Peyer's patch (tissue), 4 donors: ENCODE measurements at regions not wholly inside any gene's neighbourhood (a gene's known extent, or its start where the extent isn't known, plus 50 kb on each side); places are given as distances from the start of the nearest gene placed in this dataset.

Experiments
- DNase-seq, 3 donors: peaks; one replicate each; pipeline ENCODE4 v3.0.0-alpha.2; 2017 to 2019
- H3K27ac ChIP-seq, 4 donors: fragments of 200-600 bp; sonication (generic); one replicate each; pipeline ENCODE4 v1.5.1; 2016 to 2019
- H3K27me3 ChIP-seq, 2 donors: fragments of 200-600 bp; sonication (generic); one replicate each; pipeline ENCODE4 v1.5.1; 2019
- H3K36me3 ChIP-seq, 3 donors: fragments of 200-600 bp; sonication (generic); one replicate each; pipeline ENCODE4 v1.5.1; 2016 to 2019
- H3K4me1 ChIP-seq, 4 donors: fragments of 200-600 bp; sonication (generic); one replicate each; pipeline ENCODE4 v1.5.1; 2016 to 2019
- H3K4me3 ChIP-seq, 4 donors: fragments of 200-600 bp; sonication (generic); 1 replicate in 3 of 4; 2 replicates in 1 of 4; pipeline ENCODE4 v1.5.1; 2016 to 2019; ENCODE audit warnings: mild to moderate bottlenecking in 1 of 4
- H3K9me3 ChIP-seq, 4 donors: fragments of 200-600 bp; sonication (generic); one replicate each; pipeline ENCODE4 v1.5.1; 2016 to 2019; ENCODE audit warnings: mild to moderate bottlenecking in 1 of 4
- POLR2A ChIP-seq, 2 donors: fragments of 450-650 bp; IDR thresholded peaks; one replicate each; pipeline ENCODE4 v1.5.1; 2017; ENCODE audit warnings: antibody characterized with exemption in 2 of 2, mild to moderate bottlenecking in 2 of 2, moderate library complexity in 2 of 2
- TF ChIP-seq, protein P1 (sequence below), 6 experiments: fragments of 450-650 bp in 4 of 6; fragments of 200-600 bp in 2 of 6; sonication (generic) in 1 of 6; IDR thresholded peaks; one replicate each; pipeline ENCODE4 v1.5.1; 2017 to 2019; ENCODE audit warnings: antibody characterized with exemption in 6 of 6, mild to moderate bottlenecking in 3 of 6, moderate library complexity in 1 of 6

DNA sequence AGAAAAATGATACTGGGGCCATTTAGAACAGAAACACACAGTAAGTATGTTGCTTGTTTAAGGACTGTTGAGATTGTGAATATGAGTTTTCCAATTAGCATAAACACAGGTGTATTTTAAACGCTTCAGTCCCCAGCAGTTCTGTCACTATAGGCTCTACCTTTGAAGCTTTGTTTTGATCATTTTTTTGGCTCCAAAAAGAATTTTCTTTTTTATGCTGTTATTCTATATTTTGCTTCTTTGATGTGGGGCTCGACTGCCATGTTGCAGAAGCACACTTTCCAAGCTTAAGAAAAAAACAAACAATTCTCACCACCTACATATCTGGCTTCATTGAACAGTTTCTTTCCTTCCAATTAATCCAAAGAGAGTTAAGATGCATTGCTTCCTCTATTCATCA lies 131.0 kb upstream of the DMAC1 start:
- Histone ChIP-seq H3K27me3 (no peaks in the 10 kb centered on the region), H3K4me3 (no peak overlapping the region), H3K27ac (no peak overlapping the region), H3K4me1 (no peaks in the 10 kb centered on the region), H3K9me3 (no peaks in the 10 kb centered on the region), H3K36me3 (no peaks in the 10 kb centered on the region)
- no peak for DNase-seq
- TF ChIP-seq POLR2A (IDR thresholded peaks at IDR 0.05) = no peak
- TF ChIP-seq, protein P1, sequence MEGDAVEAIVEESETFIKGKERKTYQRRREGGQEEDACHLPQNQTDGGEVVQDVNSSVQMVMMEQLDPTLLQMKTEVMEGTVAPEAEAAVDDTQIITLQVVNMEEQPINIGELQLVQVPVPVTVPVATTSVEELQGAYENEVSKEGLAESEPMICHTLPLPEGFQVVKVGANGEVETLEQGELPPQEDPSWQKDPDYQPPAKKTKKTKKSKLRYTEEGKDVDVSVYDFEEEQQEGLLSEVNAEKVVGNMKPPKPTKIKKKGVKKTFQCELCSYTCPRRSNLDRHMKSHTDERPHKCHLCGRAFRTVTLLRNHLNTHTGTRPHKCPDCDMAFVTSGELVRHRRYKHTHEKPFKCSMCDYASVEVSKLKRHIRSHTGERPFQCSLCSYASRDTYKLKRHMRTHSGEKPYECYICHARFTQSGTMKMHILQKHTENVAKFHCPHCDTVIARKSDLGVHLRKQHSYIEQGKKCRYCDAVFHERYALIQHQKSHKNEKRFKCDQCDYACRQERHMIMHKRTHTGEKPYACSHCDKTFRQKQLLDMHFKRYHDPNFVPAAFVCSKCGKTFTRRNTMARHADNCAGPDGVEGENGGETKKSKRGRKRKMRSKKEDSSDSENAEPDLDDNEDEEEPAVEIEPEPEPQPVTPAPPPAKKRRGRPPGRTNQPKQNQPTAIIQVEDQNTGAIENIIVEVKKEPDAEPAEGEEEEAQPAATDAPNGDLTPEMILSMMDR (IDR thresholded peaks at IDR 0.05) = no peak

DNA sequence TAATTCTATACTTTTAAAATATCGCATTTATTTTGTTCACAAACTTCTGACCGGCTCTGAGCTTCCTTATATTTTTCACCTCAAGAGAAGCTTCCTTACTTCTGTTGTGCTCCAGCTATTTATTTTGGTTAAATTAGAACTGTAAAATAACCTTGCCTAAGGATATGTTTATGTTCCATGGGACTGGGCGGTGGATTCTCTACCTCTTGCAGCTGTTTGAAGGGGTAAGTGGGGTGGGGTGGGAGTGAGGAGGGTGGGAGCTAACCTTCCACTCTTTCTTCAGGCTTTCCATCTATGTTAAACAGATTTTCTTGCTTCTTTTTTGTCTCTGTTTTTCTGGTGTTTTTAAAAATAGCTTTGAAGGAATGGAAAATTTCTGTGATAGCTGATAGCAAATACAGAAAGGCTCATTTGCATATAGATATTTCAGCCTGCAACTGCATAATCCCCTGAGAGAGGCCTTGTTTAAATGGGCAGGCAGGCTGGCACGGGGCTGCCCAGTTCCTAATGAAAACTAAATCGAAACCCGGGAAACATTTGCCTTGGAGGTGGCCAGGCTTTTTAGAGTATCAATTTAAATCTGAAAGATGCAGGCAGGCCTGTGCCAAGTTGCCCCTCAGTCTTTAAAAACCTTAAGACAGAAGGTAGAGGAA lies 122.1 kb upstream of the DMAC1 start:
- no peak overlapping the region for H3K4me3 ChIP-seq
- H3K9me3 ChIP-seq = no peaks in the 10 kb centered on the region
- TF ChIP-seq, protein P1 (IDR thresholded peaks at IDR 0.05) = no peak
- no peak for TF ChIP-seq POLR2A (IDR thresholded peaks at IDR 0.05)
- no peak overlapping the region for H3K27ac ChIP-seq
- H3K27me3 ChIP-seq = no peaks in the 10 kb centered on the region
- H3K4me1 ChIP-seq = no peaks in the 10 kb centered on the region
- DNase-seq = no peak
- H3K36me3 ChIP-seq = no peaks in the 10 kb centered on the region

DNA sequence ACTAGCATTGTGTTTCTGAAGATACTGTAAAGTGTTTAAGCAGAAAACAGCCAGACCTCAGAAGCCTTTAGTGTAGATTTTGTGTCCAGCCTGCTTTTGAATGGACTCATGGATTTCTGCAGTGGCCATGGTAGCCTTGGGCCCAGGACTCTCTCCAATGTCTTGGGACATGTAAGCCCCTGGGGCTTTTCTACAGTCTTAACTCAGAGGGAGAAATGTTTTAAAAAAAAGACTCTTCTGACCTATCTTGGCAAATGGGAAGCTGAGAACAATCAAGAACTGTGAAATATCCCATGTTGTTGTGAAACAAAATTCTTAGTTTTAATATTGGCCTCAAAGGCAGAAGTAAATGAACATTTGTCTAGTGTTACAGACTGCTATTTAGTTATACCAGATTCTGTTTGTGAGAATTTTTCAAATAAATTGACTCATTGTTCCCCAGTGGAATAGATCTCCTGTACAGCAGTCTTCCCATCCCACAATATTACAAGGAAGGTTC lies 112.5 kb upstream of the DMAC1 start:
- H3K36me3 ChIP-seq = no peaks in the 10 kb centered on the region
- no peak overlapping the region for H3K4me3 ChIP-seq
- TF ChIP-seq, protein P1 (IDR thresholded peaks at IDR 0.05) = no peak
- no peak for TF ChIP-seq POLR2A (IDR thresholded peaks at IDR 0.05)
- H3K27me3 ChIP-seq = no peaks in the 10 kb centered on the region
- no peaks in the 10 kb centered on the region for H3K4me1 ChIP-seq
- DNase-seq = no peak
- no peaks in the 10 kb centered on the region for H3K9me3 ChIP-seq
- H3K27ac ChIP-seq = no peak overlapping the region

GRCh38 chr9:7910426-7911020 lies 110.9 kb upstream of the DMAC1 start:
- Histone ChIP-seq H3K36me3 (no peaks in the 10 kb centered on the region), H3K27me3 (no peaks in the 10 kb centered on the region), H3K9me3 (no peaks in the 10 kb centered on the region), H3K27ac (no peak overlapping the region), H3K4me1 (no peaks in the 10 kb centered on the region), H3K4me3 (no peak overlapping the region)
- no peak for DNase-seq
- TF ChIP-seq POLR2A (IDR thresholded peaks at IDR 0.05) = no peak
- TF ChIP-seq, protein P1 (IDR thresholded peaks at IDR 0.05) = no peak

DNA sequence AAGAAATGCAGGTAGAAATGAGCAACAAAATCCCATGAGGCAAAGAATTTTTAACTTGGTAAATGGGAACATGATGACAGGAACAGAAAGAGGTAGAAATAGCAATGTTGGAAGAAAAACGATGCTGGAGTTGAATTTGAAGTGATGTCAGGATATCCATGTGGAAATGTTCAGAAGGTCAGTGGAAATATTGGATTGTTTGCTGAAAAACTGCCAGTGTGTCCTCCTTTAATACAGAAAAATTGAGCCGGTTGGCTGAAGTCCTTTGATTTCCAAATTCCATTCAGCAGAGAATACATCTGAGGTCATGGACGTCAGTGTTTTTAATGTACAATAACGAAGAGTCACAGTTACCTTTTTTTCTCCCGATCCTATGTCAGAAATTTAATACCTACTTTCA lies 110.0 kb upstream of the DMAC1 start:
- Histone ChIP-seq H3K9me3 (no peaks in the 10 kb centered on the region), H3K4me3 (no peak overlapping the region), H3K36me3 (no peaks in the 10 kb centered on the region), H3K27me3 (no peaks in the 10 kb centered on the region), H3K27ac (no peak overlapping the region), H3K4me1 (no peaks in the 10 kb centered on the region)
- DNase-seq = no peak
- TF ChIP-seq, protein P1 (IDR thresholded peaks at IDR 0.05) = no peak
- TF ChIP-seq POLR2A (IDR thresholded peaks at IDR 0.05) = no peak
